HCT116 (cell line): ENCODE measurements at regions not wholly inside any gene's neighbourhood (a gene's known extent, or its start where the extent isn't known, plus 50 kb on each side); places are given as distances from the start of the nearest gene placed in this dataset.

ENCODE experiments used
- POLR2A ChIP-seq: IDR thresholded peaks from 2 replicates; pipeline ENCODE4 v1.7.0; 2011; ENCODE audit warnings: borderline replicate concordance; ENCODE audit not compliant: insufficient read depth, insufficient read length; ENCODE audit errors: extremely low read depth
- POLR2AphosphoS5 ChIP-seq: IDR thresholded peaks from 2 replicates; pipeline ENCODE4 v1.6.1; 2011; ENCODE audit warnings: mild to moderate bottlenecking, low read depth, low read length, moderate library complexity
- TF ChIP-seq, protein P1 (sequence below), 3 experiments: fragments of 200-600 bp in 1 of 3; sonication (generic) in 1 of 3; IDR thresholded peaks in 2 of 3; conservative IDR thresholded peaks in 1 of 3; 2 replicates each; pipeline ENCODE4 v1.5.1; 2012 to 2017; ENCODE audit warnings: low read depth in 2 of 3, low read length in 2 of 3, antibody characterized with exemption in 1 of 3, borderline replicate concordance in 1 of 3, control low read depth in 1 of 3, mild to moderate bottlenecking in 1 of 3, mixed read lengths in 1 of 3, mixed run types in 1 of 3, moderate library complexity in 1 of 3; ENCODE audit not compliant: insufficient read depth in 1 of 3

DNA sequence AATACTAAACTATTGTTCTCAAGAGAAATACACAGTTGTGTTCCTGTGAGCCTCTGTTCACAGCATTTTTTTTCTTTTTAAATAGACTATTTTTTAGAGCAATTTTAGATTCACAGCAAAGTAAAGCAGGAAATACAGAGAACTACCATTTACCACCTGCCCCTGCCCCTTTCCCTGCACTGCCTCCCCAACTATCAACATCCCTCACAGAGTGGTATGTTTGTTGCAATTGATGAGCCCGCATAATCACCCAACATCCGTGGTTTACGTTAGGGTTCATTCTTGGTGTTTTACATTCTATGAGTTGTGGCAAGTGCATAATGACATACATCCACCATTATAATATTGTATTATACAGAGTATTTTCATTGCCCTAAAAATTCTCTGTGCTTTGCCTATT is 71.6 kb upstream of the TNFAIP3 start:
- TF ChIP-seq, protein P1, sequence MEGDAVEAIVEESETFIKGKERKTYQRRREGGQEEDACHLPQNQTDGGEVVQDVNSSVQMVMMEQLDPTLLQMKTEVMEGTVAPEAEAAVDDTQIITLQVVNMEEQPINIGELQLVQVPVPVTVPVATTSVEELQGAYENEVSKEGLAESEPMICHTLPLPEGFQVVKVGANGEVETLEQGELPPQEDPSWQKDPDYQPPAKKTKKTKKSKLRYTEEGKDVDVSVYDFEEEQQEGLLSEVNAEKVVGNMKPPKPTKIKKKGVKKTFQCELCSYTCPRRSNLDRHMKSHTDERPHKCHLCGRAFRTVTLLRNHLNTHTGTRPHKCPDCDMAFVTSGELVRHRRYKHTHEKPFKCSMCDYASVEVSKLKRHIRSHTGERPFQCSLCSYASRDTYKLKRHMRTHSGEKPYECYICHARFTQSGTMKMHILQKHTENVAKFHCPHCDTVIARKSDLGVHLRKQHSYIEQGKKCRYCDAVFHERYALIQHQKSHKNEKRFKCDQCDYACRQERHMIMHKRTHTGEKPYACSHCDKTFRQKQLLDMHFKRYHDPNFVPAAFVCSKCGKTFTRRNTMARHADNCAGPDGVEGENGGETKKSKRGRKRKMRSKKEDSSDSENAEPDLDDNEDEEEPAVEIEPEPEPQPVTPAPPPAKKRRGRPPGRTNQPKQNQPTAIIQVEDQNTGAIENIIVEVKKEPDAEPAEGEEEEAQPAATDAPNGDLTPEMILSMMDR (IDR thresholded peaks at IDR 0.05 in 2 of 3, conservative IDR thresholded peaks at IDR 0.05 in 1 of 3; ENCODE audit: borderline replicate concordance in 1 of 3, insufficient read depth in 1 of 3, low read depth in 2 of 3, low read length in 2 of 3): no peak
- TF ChIP-seq POLR2AphosphoS5 (no peak), POLR2A (no peak)
